ENCODE measurements at regions not wholly inside any gene's neighbourhood (a gene's known extent, or its start where the extent isn't known, plus 50 kb on each side); places are given as distances from the start of the nearest gene placed in this dataset.

DNA sequence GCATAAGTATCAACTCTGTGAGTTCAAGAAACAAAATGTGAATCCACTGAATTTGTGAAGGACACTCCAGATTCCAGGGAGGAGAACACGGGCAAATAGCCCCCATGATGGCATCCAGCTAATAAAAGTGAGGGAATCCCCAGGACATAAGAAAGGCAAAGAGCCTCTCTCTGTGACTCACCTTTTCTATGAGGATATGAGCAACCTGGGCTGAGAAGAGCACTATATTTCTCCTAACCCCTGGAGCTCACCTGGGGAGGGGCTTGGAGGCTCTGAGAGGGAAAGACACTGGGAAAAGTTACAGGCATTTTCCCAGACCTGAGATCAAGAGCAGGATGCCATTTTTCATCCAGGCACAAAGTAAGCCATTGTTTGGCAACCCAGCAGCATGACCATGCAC, 1298.8 kb downstream of the PLA2G4A start:
- Histone ChIP-seq H3K9ac (ENCODE audit: low read length) (no peak overlapping the region), H3K4me2 (ENCODE audit: low read depth, low read length) (no peak overlapping the region), H3K36me3 (replicated peaks; ENCODE audit: insufficient read depth, low read length) (no peaks in the 10 kb centered on the region), H2AFZ (ENCODE audit: low read length) (no peak overlapping the region), H3K4me1 (ENCODE audit: low read length) (no peaks in the 10 kb centered on the region), H3K27me3 (replicated peaks; ENCODE audit: insufficient read depth, low read length) (no peaks in the 10 kb centered on the region), H3K4me3 (ENCODE audit: low read length) (no peak overlapping the region), H3K9me3 (replicated peaks; ENCODE audit: insufficient read depth, low read length) (no peaks in the 10 kb centered on the region), H3K9me2 (replicated peaks; ENCODE audit: insufficient read depth, low read length) (no peaks in the 10 kb centered on the region), H3F3A (ENCODE audit: insufficient read depth, low read length) (no peaks in the 10 kb centered on the region), H3K27ac (ENCODE audit: low read length) (no peak overlapping the region), H3K79me2 (ENCODE audit: low read length) (no peaks in the 10 kb centered on the region), H4K20me1 (ENCODE audit: insufficient read depth, low read length) (no peaks in the 10 kb centered on the region)
- TF ChIP-seq EZH2 (optimal IDR thresholded peaks at IDR 0.05; ENCODE audit: low read depth, low read length) (no peak), EZH2phosphoT487 (IDR thresholded peaks at IDR 0.05; ENCODE audit: low read length) (no peak)
- TF ChIP-seq, protein P1, sequence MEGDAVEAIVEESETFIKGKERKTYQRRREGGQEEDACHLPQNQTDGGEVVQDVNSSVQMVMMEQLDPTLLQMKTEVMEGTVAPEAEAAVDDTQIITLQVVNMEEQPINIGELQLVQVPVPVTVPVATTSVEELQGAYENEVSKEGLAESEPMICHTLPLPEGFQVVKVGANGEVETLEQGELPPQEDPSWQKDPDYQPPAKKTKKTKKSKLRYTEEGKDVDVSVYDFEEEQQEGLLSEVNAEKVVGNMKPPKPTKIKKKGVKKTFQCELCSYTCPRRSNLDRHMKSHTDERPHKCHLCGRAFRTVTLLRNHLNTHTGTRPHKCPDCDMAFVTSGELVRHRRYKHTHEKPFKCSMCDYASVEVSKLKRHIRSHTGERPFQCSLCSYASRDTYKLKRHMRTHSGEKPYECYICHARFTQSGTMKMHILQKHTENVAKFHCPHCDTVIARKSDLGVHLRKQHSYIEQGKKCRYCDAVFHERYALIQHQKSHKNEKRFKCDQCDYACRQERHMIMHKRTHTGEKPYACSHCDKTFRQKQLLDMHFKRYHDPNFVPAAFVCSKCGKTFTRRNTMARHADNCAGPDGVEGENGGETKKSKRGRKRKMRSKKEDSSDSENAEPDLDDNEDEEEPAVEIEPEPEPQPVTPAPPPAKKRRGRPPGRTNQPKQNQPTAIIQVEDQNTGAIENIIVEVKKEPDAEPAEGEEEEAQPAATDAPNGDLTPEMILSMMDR (IDR thresholded peaks at IDR 0.05; ENCODE audit: low read length): no peak
- DNase-seq: no peak

DNA sequence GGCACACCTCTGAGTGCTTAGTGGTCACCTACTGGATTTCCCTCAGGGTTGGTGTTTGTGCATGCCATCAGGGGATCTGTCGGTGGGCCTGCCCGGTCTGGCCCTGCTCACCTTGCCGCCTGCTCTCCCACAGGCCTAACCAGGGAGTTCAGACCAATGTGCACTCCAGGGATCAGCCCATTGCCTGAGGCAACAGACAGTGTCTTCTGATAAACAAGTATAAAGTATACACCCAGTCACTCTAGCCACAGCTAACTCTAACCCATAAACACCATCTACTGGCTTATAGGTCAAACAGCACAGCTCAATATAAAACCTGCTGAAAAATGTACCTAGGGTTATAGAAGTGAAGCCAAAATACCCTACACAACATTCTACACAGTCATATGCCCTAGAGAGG, 1300.0 kb downstream of the PLA2G4A start:
- H3K79me2 ChIP-seq (ENCODE audit: low read length): no peaks in the 10 kb centered on the region
- no peaks in the 10 kb centered on the region for H3K9me3 ChIP-seq (replicated peaks; ENCODE audit: insufficient read depth, low read length)
- no peak overlapping the region for H3K9ac ChIP-seq (ENCODE audit: low read length)
- H3K27ac ChIP-seq (ENCODE audit: low read length): no peak overlapping the region
- H3K36me3 ChIP-seq (replicated peaks; ENCODE audit: insufficient read depth, low read length): no peaks in the 10 kb centered on the region
- H4K20me1 ChIP-seq (ENCODE audit: insufficient read depth, low read length): no peaks in the 10 kb centered on the region
- no peaks in the 10 kb centered on the region for H3K4me1 ChIP-seq (ENCODE audit: low read length)
- no peaks in the 10 kb centered on the region for H3K9me2 ChIP-seq (replicated peaks; ENCODE audit: insufficient read depth, low read length)
- no peak overlapping the region for H3K4me2 ChIP-seq (ENCODE audit: low read depth, low read length)
- no peak overlapping the region for H3K4me3 ChIP-seq (ENCODE audit: low read length)
- DNase-seq: peak; percentile 25
- no peaks in the 10 kb centered on the region for H3K27me3 ChIP-seq (replicated peaks; ENCODE audit: insufficient read depth, low read length)
- TF ChIP-seq EZH2 (optimal IDR thresholded peaks at IDR 0.05; ENCODE audit: low read depth, low read length) (no peak), EZH2phosphoT487 (IDR thresholded peaks at IDR 0.05; ENCODE audit: low read length) (no peak)
- TF ChIP-seq, protein P1 (IDR thresholded peaks at IDR 0.05; ENCODE audit: low read length): no peak
- no peaks in the 10 kb centered on the region for H3F3A ChIP-seq (ENCODE audit: insufficient read depth, low read length)
- H2AFZ ChIP-seq (ENCODE audit: low read length): no peak overlapping the region

DNA sequence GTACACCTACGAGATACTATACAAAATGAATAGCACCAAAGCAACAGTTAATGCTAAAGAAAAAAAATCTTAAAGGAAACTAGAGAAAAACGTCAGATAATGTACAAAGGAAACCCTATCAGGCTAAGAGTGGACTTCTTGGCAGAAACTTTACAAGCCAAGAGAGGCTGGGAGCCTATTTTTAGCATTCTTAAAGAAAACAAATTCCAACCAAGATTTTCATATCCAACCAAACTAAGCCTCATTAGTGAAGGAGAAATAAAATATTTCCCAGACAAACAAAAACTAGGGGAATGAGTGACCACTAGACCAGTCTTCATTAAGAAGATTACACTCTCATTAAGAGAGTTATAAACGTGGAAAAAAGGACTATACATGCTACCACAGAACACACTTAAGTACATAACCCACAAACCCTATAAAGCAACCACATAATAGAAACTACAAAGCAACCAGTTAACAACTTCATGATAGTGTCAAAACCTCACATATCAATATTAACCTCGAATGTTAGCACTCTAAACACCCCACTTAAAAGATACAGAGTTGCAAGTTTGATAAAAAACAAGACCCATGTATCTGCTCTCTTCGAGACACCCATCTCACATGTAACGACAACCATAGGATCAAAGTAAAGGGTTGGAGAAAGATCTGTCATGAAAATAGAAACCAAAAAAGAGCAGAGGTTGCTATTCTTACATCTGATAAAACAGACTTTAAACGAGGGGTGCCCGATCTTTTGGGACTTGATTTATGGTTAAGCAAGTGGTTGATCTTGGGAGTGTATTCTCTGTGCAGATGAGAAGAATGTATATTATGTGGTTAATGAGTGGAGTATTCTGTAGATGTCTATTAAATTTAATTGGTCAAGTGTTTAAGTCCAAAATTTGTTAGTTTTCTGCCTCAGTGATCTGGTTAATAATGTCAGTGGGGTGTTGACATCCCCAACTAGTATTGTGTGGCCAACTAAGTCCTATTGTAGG, 1301.4 kb downstream of the PLA2G4A start:
- Histone ChIP-seq H3K4me1 (ENCODE audit: low read length) (no peaks in the 10 kb centered on the region), H3F3A (ENCODE audit: insufficient read depth, low read length) (no peaks in the 10 kb centered on the region), H3K27ac (ENCODE audit: low read length) (no peak overlapping the region), H3K9ac (ENCODE audit: low read length) (no peak overlapping the region), H3K36me3 (replicated peaks; ENCODE audit: insufficient read depth, low read length) (no peaks in the 10 kb centered on the region), H3K9me3 (replicated peaks; ENCODE audit: insufficient read depth, low read length) (no peaks in the 10 kb centered on the region), H3K4me3 (ENCODE audit: low read length) (no peak overlapping the region), H4K20me1 (ENCODE audit: insufficient read depth, low read length) (no peaks in the 10 kb centered on the region), H3K9me2 (replicated peaks; ENCODE audit: insufficient read depth, low read length) (no peaks in the 10 kb centered on the region), H3K4me2 (ENCODE audit: low read depth, low read length) (no peak overlapping the region), H2AFZ (ENCODE audit: low read length) (no peak overlapping the region), H3K79me2 (ENCODE audit: low read length) (no peaks in the 10 kb centered on the region), H3K27me3 (replicated peaks; ENCODE audit: insufficient read depth, low read length) (no peaks in the 10 kb centered on the region)
- no peak for TF ChIP-seq EZH2phosphoT487 (IDR thresholded peaks at IDR 0.05; ENCODE audit: low read length)
- no peak for TF ChIP-seq EZH2 (optimal IDR thresholded peaks at IDR 0.05; ENCODE audit: low read depth, low read length)
- TF ChIP-seq, protein P1 (IDR thresholded peaks at IDR 0.05; ENCODE audit: low read length): no peak
- DNase-seq: no peak

All from MM.1S (cell line).